Upper lobe of left lung (tissue), 4 donors: ENCODE measurements at regions not wholly inside any gene's neighbourhood (a gene's known extent, or its start where the extent isn't known, plus 50 kb on each side); places are given as distances from the start of the nearest gene placed in this dataset.

Experiments used
- EP300 ChIP-seq, 4 donors: sonication (generic); formaldehyde crosslinking; IDR thresholded peaks; one replicate each; pipeline ENCODE4 v1.5.1; 2017; ENCODE audit warnings: antibody characterized with exemption in 4 of 4, control low read depth in 2 of 4
- POLR2A ChIP-seq, 4 donors: fragments of 450-650 bp; IDR thresholded peaks; one replicate each; pipeline ENCODE4 v1.5.1; 2016 to 2017; ENCODE audit warnings: antibody characterized with exemption in 4 of 4, mild to moderate bottlenecking in 2 of 4
- TF ChIP-seq, protein P1 (sequence below), 6 experiments: fragments of 450-650 bp in 4 of 6; fragments of 200-600 bp in 2 of 6; sonication (generic) in 2 of 6; IDR thresholded peaks; one replicate each; pipeline ENCODE4 v1.5.1; 2016 to 2019; ENCODE audit warnings: antibody characterized with exemption in 6 of 6

DNA sequence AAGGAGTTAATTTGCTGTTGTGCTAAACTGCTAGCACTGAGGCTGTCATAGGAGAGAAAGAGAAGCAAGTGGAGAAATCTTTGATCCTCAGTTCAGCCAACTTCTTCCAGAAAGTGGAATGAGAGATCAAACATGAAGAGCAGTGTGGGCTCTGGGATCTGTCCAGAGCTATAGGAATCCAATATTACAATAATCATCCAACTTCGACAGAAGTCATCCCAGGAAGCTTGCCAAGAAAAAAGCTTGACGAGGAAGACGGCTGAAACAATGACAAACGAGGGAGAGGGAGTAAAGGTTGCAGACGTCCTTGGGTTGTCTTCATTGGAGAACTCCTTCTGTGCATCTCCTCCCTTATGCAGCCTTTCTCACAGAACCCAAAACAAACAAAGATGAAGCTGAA lies 496.2 kb downstream of the INSC start:
- TF ChIP-seq EP300 (IDR thresholded peaks at IDR 0.05) (no peak), POLR2A (IDR thresholded peaks at IDR 0.05) (no peak)
- TF ChIP-seq, protein P1, sequence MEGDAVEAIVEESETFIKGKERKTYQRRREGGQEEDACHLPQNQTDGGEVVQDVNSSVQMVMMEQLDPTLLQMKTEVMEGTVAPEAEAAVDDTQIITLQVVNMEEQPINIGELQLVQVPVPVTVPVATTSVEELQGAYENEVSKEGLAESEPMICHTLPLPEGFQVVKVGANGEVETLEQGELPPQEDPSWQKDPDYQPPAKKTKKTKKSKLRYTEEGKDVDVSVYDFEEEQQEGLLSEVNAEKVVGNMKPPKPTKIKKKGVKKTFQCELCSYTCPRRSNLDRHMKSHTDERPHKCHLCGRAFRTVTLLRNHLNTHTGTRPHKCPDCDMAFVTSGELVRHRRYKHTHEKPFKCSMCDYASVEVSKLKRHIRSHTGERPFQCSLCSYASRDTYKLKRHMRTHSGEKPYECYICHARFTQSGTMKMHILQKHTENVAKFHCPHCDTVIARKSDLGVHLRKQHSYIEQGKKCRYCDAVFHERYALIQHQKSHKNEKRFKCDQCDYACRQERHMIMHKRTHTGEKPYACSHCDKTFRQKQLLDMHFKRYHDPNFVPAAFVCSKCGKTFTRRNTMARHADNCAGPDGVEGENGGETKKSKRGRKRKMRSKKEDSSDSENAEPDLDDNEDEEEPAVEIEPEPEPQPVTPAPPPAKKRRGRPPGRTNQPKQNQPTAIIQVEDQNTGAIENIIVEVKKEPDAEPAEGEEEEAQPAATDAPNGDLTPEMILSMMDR (IDR thresholded peaks at IDR 0.05): no peak
